Colonic mucosa (tissue), 4 donors: ENCODE measurements at regions not wholly inside any gene's neighbourhood (a gene's known extent, or its start where the extent isn't known, plus 50 kb on each side); places are given as distances from the start of the nearest gene placed in this dataset.

ENCODE experiments used
- DNase-seq: peaks from one replicate; pipeline ENCODE4 v3.0.0-alpha.2; 2020
- H3K27ac ChIP-seq: fragments of 200-600 bp; one replicate; pipeline ENCODE4 v1.8.0; 2021
- H3K27me3 ChIP-seq: fragments of 200-600 bp; one replicate; pipeline ENCODE4 v1.8.0; 2021
- H3K36me3 ChIP-seq: fragments of 200-600 bp; one replicate; pipeline ENCODE4 v1.8.0; 2021
- H3K4me1 ChIP-seq: fragments of 200-600 bp; one replicate; pipeline ENCODE4 v1.8.0; 2021; ENCODE audit warnings: mild to moderate bottlenecking
- H3K4me3 ChIP-seq: fragments of 200-600 bp; one replicate; pipeline ENCODE4 v1.8.0; 2021
- H3K9ac ChIP-seq, 2 donors: one replicate each; pipeline ENCODE4 v1.7.0; 2013; ENCODE audit warnings: control low read depth in 2 of 2, low read depth in 2 of 2, low read length in 2 of 2
- H3K9me3 ChIP-seq: fragments of 200-600 bp; one replicate; pipeline ENCODE4 v1.8.0; 2021
- CTCF ChIP-seq: fragments of 200-600 bp; IDR thresholded peaks from one replicate; pipeline ENCODE4 v1.8.0; 2022; ENCODE audit warnings: antibody characterized with exemption, mild to moderate bottlenecking
- intact Hi-C: fragments of 100-400 bp; cut with DNase I; formaldehyde crosslinking; loops from one replicate; pipeline ENCODE4 v1.14.1; 2022
- donor health status: healthy.
- donor health status: DM: no; HTN: no; CAD: no.
- donor health status: DM: no; HTN: no; CAD: no.

- Histone ChIP-seq H3K9me3 (no peaks in the 10 kb centered on the region), H3K36me3 (no peaks in the 10 kb centered on the region), H3K27me3 (no peaks in the 10 kb centered on the region), H3K4me1 (no peaks in the 10 kb centered on the region), H3K27ac (no peak overlapping the region), H3K4me3 (no peak overlapping the region), H3K9ac (no peak overlapping the region)
- no peak for DNase-seq
- no peak for TF ChIP-seq CTCF
- intact Hi-C loops: no loop called here
Observed at GRCh38 chr2:140033638-140034037, 1253.4 kb upstream of the NXPH2 start.

- H3K9me3 ChIP-seq: no peaks in the 10 kb centered on the region
- H3K27me3 ChIP-seq: no peaks in the 10 kb centered on the region
- H3K4me3 ChIP-seq: no peak overlapping the region
- H3K36me3 ChIP-seq: no peaks in the 10 kb centered on the region
- no peak for TF ChIP-seq CTCF
- DNase-seq: no peak
- no peaks in the 10 kb centered on the region for H3K4me1 ChIP-seq
- intact Hi-C loops: no loop called here
- H3K27ac ChIP-seq: no peak overlapping the region
- no peak overlapping the region for H3K9ac ChIP-seq
Observed at GRCh38 chr2:140027966-140028365, 1247.8 kb upstream of the NXPH2 start.

- no peak for TF ChIP-seq CTCF
- Histone ChIP-seq H3K9ac (no peak overlapping the region), H3K4me1 (no peaks in the 10 kb centered on the region), H3K27me3 (no peaks in the 10 kb centered on the region), H3K36me3 (no peaks in the 10 kb centered on the region), H3K27ac (no peak overlapping the region), H3K9me3 (no peaks in the 10 kb centered on the region), H3K4me3 (no peak overlapping the region)
- no peak for DNase-seq
- intact Hi-C loops: no loop called here
Observed at GRCh38 chr2:140027320-140027719, 1247.1 kb upstream of the NXPH2 start.

GRCh38 chr2:140023291-140023690 is 1243.1 kb upstream of the NXPH2 start:
- Histone ChIP-seq H3K4me1 (no peaks in the 10 kb centered on the region), H3K27me3 (no peaks in the 10 kb centered on the region), H3K9ac (no peak overlapping the region), H3K9me3 (no peaks in the 10 kb centered on the region), H3K36me3 (no peaks in the 10 kb centered on the region), H3K27ac (no peak overlapping the region), H3K4me3 (no peak overlapping the region)
- intact Hi-C loops: no loop called here
- DNase-seq: no peak
- no peak for TF ChIP-seq CTCF

GRCh38 chr2:140018541-140018940 is 1238.4 kb upstream of the NXPH2 start:
- H3K4me1 ChIP-seq: no peaks in the 10 kb centered on the region
- H3K27me3 ChIP-seq: no peaks in the 10 kb centered on the region
- H3K27ac ChIP-seq: no peak overlapping the region
- H3K36me3 ChIP-seq: no peaks in the 10 kb centered on the region
- intact Hi-C loops: no loop called here
- no peak overlapping the region for H3K4me3 ChIP-seq
- DNase-seq: no peak
- no peak for TF ChIP-seq CTCF
- H3K9ac ChIP-seq: no peak overlapping the region
- H3K9me3 ChIP-seq: no peaks in the 10 kb centered on the region

GRCh38 chr2:140014204-140014546 is 1234.0 kb upstream of the NXPH2 start:
- H3K27ac ChIP-seq: no peak overlapping the region
- TF ChIP-seq CTCF: no peak
- no peaks in the 10 kb centered on the region for H3K27me3 ChIP-seq
- H3K36me3 ChIP-seq: no peaks in the 10 kb centered on the region
- intact Hi-C loops: no loop called here
- H3K9me3 ChIP-seq: no peaks in the 10 kb centered on the region
- no peak for DNase-seq
- H3K4me3 ChIP-seq: no peak overlapping the region
- H3K4me1 ChIP-seq: no peaks in the 10 kb centered on the region
- no peak overlapping the region for H3K9ac ChIP-seq
